GM18526 (cell line): ENCODE measurements at regions not wholly inside any gene's neighbourhood (a gene's known extent, or its start where the extent isn't known, plus 50 kb on each side); places are given as distances from the start of the nearest gene placed in this dataset.

Source experiments
- POLR2A ChIP-seq: IDR thresholded peaks from 3 replicates; pipeline ENCODE4 v1.6.1; 2011; ENCODE audit not compliant: insufficient read length; ENCODE audit errors: extremely low read depth

- no peak for TF ChIP-seq POLR2A
Observed at GRCh38 chr12:46475972-46476645, 103.5 kb upstream of the SLC38A2 start.

GRCh38 chr12:46473634-46474329 is 101.2 kb upstream of the SLC38A2 start:
- TF ChIP-seq POLR2A: no peak

- TF ChIP-seq POLR2A: no peak
Observed at GRCh38 chr12:46472893-46473633, 100.5 kb upstream of the SLC38A2 start.

- TF ChIP-seq POLR2A: no peak
Observed at GRCh38 chr12:46472144-46472705, 99.7 kb upstream of the SLC38A2 start.

- TF ChIP-seq POLR2A: no peak
Observed at GRCh38 chr12:46471404-46471803, 98.8 kb upstream of the SLC38A2 start.

GRCh38 chr12:46470975-46471374 is 98.4 kb upstream of the SLC38A2 start:
- no peak for TF ChIP-seq POLR2A

- TF ChIP-seq POLR2A: no peak
Observed at GRCh38 chr12:46470036-46470627, 97.6 kb upstream of the SLC38A2 start.

- TF ChIP-seq POLR2A: no peak
Observed at GRCh38 chr12:46468813-46469212, 96.2 kb upstream of the SLC38A2 start.

- TF ChIP-seq POLR2A: no peak
Observed at GRCh38 chr12:46468160-46468559, 95.6 kb upstream of the SLC38A2 start.

- no peak for TF ChIP-seq POLR2A
Observed at GRCh38 chr12:46465307-46465706, 92.7 kb upstream of the SLC38A2 start.

GRCh38 chr12:46464863-46465262 is 92.3 kb upstream of the SLC38A2 start:
- no peak for TF ChIP-seq POLR2A

GRCh38 chr12:46462641-46463355 is 90.2 kb upstream of the SLC38A2 start:
- TF ChIP-seq POLR2A: no peak

GRCh38 chr12:46461907-46462640 is 89.5 kb upstream of the SLC38A2 start:
- TF ChIP-seq POLR2A: no peak

GRCh38 chr12:46461459-46461858 is 88.9 kb upstream of the SLC38A2 start:
- no peak for TF ChIP-seq POLR2A

- no peak for TF ChIP-seq POLR2A
Observed at GRCh38 chr12:46460682-46461210, 88.2 kb upstream of the SLC38A2 start.
